ENCODE measurements at regions not wholly inside any gene's neighbourhood (a gene's known extent, or its start where the extent isn't known, plus 50 kb on each side); places are given as distances from the start of the nearest gene placed in this dataset.

DNA sequence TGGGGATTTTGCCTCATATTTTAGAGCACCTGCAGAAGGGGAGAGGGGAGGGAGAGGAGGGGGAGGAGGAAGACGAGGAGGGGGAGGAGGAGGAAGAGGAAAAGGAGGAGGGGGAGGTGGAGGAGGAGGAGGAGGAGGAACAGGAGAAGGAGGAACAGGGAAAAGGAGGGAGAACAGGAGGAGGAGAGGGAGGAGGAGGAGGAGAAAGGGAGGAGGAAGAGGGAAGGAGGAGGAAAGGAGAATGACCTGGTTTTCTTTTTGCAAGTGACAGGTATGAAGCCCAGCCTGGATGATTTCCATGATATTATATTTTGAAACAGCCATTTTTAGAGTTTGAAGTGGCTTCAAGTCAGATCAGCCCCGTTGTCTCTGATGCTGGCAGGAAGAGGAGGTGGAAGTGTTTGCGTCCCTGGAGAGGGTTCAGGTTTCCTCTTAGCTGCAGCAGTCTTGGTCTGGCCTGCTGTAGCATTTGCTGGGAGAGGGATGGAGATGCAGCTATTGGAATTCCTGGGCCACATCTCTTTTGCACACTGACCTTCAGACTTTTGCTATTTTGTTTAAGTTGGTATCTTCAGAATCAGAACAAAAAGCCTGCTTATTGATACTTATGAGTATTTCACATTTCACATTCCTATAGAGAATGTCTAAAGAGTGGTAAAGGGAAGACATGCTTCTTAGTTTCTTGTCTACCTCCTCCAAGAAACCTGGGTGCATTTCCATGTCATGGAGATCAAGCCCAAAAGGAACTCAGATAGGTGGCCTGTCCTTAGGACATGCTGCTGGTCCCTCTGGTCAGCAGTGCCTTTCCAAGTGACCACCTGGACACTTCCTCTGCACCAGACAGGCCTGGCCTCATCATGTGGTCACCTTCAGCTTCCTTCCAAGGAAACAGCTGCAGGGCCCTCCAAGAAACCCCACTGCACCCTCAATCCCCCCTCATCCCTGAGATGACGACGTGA is 54.3 kb upstream of the IYD start:
- no peak for TF ChIP-seq POLR2AphosphoS5 (IDR thresholded peaks at IDR 0.05; ENCODE audit: low read depth, low read length)
- TF ChIP-seq, protein P1, sequence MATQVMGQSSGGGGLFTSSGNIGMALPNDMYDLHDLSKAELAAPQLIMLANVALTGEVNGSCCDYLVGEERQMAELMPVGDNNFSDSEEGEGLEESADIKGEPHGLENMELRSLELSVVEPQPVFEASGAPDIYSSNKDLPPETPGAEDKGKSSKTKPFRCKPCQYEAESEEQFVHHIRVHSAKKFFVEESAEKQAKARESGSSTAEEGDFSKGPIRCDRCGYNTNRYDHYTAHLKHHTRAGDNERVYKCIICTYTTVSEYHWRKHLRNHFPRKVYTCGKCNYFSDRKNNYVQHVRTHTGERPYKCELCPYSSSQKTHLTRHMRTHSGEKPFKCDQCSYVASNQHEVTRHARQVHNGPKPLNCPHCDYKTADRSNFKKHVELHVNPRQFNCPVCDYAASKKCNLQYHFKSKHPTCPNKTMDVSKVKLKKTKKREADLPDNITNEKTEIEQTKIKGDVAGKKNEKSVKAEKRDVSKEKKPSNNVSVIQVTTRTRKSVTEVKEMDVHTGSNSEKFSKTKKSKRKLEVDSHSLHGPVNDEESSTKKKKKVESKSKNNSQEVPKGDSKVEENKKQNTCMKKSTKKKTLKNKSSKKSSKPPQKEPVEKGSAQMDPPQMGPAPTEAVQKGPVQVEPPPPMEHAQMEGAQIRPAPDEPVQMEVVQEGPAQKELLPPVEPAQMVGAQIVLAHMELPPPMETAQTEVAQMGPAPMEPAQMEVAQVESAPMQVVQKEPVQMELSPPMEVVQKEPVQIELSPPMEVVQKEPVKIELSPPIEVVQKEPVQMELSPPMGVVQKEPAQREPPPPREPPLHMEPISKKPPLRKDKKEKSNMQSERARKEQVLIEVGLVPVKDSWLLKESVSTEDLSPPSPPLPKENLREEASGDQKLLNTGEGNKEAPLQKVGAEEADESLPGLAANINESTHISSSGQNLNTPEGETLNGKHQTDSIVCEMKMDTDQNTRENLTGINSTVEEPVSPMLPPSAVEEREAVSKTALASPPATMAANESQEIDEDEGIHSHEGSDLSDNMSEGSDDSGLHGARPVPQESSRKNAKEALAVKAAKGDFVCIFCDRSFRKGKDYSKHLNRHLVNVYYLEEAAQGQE (IDR thresholded peaks at IDR 0.05; ENCODE audit: insufficient read depth in 1 of 2, low read depth in 2 of 2, low read length in 2 of 2), result no peak
- no peak for TF ChIP-seq SIN3A (IDR thresholded peaks at IDR 0.05; ENCODE audit: borderline replicate concordance, insufficient read depth, low read length)

All from PFSK-1 (cell line).